KMS-11 (cell line): ENCODE measurements at regions not wholly inside any gene's neighbourhood (a gene's known extent, or its start where the extent isn't known, plus 50 kb on each side); places are given as distances from the start of the nearest gene placed in this dataset.

Experiments used
- H2AFZ ChIP-seq: fragments of 200-600 bp; sonication (generic); 2 replicates; pipeline ENCODE4 v1.6.1; 2016; ENCODE audit warnings: antibody characterized with exemption, mixed run types, low read depth
- H3K27ac ChIP-seq: fragments of 200-600 bp; sonication (generic); 2 replicates; pipeline ENCODE4 v1.6.1; 2016; ENCODE audit warnings: mild to moderate bottlenecking, mixed run types
- H3K27me3 ChIP-seq: fragments of 200-600 bp; sonication (generic); 2 replicates; pipeline ENCODE4 v1.6.1; 2017; ENCODE audit warnings: mild to moderate bottlenecking, low read depth, mixed run types, moderate library complexity; ENCODE audit not compliant: insufficient read depth
- H3K36me3 ChIP-seq: fragments of 200-600 bp; sonication (generic); 2 replicates; pipeline ENCODE4 v1.6.1; 2017; ENCODE audit warnings: mild to moderate bottlenecking, mixed run types; ENCODE audit not compliant: insufficient read depth
- H3K4me1 ChIP-seq: fragments of 200-600 bp; sonication (generic); 2 replicates; pipeline ENCODE4 v1.6.1; 2016; ENCODE audit warnings: mild to moderate bottlenecking, low read depth, mixed run types; ENCODE audit not compliant: poor library complexity, severe bottlenecking
- H3K4me2 ChIP-seq: fragments of 200-600 bp; sonication (generic); 2 replicates; pipeline ENCODE4 v1.7.0; 2016; ENCODE audit warnings: mild to moderate bottlenecking, mixed run types
- H3K4me3 ChIP-seq: fragments of 200-600 bp; sonication (generic); IDR thresholded peaks from 2 replicates; pipeline ENCODE4 v1.6.1; 2017; ENCODE audit warnings: low read depth, low read length, mixed read lengths; ENCODE audit not compliant: insufficient read depth
- H3K79me2 ChIP-seq: fragments of 200-600 bp; sonication (generic); 2 replicates; pipeline ENCODE4 v1.6.1; 2016; ENCODE audit warnings: low read depth, mixed run types; ENCODE audit not compliant: insufficient read depth
- H3K9ac ChIP-seq: fragments of 200-600 bp; sonication (generic); 2 replicates; pipeline ENCODE4 v1.6.1; 2016; ENCODE audit warnings: mild to moderate bottlenecking, mixed run types
- H4K20me1 ChIP-seq: fragments of 200-600 bp; sonication (generic); 2 replicates; pipeline ENCODE4 v1.6.1; 2016; ENCODE audit warnings: mild to moderate bottlenecking, mixed run types; ENCODE audit not compliant: insufficient read depth
- CTCF ChIP-seq: fragments of 200-600 bp; sonication (generic); conservative IDR thresholded peaks from 2 replicates; pipeline ENCODE4 v1.6.1; 2017; ENCODE audit warnings: low read depth, mild to moderate bottlenecking, antibody characterized with exemption, low read length, moderate library complexity, mixed read lengths

GRCh38 chr2:21381421-21381820 lies 257.7 kb downstream of the TDRD15 start:
- Histone ChIP-seq H3K9ac (no peak overlapping the region), H4K20me1 (no peaks in the 10 kb centered on the region), H3K4me3 (no peak overlapping the region), H2AFZ (no peak overlapping the region), H3K36me3 (no peaks in the 10 kb centered on the region), H3K27me3 (no peaks in the 10 kb centered on the region), H3K4me1 (no peaks in the 10 kb centered on the region), H3K27ac (no peak overlapping the region), H3K4me2 (no peak overlapping the region), H3K79me2 (no peaks in the 10 kb centered on the region)
- TF ChIP-seq CTCF, result no peak

DNA sequence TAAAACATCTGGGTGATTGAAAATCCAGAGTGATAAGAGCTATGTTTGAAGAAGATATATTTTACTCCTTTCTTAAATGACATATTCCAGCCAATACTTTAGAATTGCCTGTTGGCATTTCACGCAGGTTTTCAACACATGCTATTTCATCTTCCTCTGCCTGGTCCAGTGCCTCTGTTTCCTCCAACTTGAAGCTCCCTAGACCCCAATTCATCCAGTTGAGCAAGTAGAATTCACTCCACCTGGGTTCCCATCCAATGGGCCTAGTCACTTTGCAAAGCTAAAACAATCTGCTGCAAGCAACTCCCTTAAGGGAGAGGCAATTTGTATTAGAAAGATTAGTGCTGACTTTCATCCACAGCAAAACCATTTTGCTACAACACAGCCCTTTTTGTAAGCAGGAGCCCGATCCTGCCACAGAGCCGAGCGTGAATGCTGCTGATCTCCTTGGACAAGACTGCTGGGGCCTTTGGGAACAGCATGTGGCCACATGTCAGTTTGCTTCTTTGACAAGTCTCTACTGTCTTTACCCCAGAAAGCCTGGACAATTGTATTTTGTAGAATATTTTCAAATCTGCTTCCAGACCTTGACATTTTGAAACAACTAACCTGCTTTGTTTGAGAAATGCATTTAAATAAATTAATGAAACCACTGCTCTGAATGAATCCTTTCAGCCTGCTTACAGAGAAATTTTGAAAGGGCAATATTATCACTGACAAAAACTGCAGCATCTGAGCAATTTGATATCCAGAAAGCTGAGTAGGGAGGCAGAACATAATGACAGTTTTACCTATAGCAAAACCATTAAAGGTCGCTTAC lies 259.1 kb downstream of the TDRD15 start:
- Histone ChIP-seq H3K4me2 (no peak overlapping the region), H3K27ac (no peak overlapping the region), H4K20me1 (no peaks in the 10 kb centered on the region), H3K36me3 (no peaks in the 10 kb centered on the region), H3K9ac (no peak overlapping the region), H2AFZ (no peak overlapping the region), H3K79me2 (no peaks in the 10 kb centered on the region), H3K4me1 (no peaks in the 10 kb centered on the region), H3K4me3 (no peak overlapping the region), H3K27me3 (no peaks in the 10 kb centered on the region)
- TF ChIP-seq CTCF, result no peak

DNA sequence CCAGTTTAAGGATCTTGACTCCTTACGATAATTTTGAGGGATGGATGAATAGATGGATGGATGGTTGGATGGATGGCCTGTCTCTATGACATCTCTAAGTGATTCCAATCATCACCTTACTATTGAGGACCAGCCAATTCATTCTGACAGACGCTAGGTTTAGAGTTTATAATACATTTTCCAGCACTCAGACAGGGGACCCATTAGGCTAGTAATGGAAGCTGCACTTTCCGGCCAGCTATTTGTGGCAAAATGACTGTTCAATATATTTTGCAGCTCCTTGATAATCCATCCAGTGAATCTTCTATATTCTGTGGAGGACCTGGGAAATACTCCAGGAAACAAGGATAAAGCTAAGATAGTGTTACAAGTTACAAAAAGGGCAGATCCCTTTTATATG lies 262.9 kb downstream of the TDRD15 start:
- Histone ChIP-seq H2AFZ (no peak overlapping the region), H3K4me2 (no peak overlapping the region), H3K27ac (no peak overlapping the region), H4K20me1 (no peaks in the 10 kb centered on the region), H3K36me3 (no peaks in the 10 kb centered on the region), H3K9ac (no peak overlapping the region), H3K4me3 (no peak overlapping the region), H3K4me1 (no peaks in the 10 kb centered on the region), H3K79me2 (no peaks in the 10 kb centered on the region), H3K27me3 (no peaks in the 10 kb centered on the region)
- TF ChIP-seq CTCF, result no peak

DNA sequence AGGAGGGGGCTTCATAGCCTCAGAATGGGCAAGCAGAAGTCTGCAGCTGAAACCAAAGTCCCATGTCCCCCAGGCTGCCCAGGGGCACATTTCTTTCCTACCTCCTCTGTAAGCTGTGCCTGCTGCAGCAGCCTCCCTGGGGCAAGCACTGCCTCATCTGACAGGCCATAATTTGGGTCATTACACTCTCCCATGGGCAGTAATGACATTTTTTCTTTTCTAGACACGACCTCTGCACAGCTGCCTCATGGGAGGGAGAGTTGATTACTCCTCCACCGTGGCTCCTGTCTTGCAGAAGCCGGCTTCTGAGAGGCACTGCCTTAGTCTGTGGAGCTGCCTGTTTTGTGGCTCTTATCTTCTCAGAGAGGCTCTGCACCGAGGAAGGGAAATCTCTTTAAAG lies 268.9 kb downstream of the TDRD15 start:
- no peaks in the 10 kb centered on the region for H3K4me1 ChIP-seq
- H3K4me2 ChIP-seq, result no peak overlapping the region
- H2AFZ ChIP-seq, result no peak overlapping the region
- H3K9ac ChIP-seq, result no peak overlapping the region
- no peak overlapping the region for H3K4me3 ChIP-seq
- no peak overlapping the region for H3K27ac ChIP-seq
- H3K79me2 ChIP-seq, result no peaks in the 10 kb centered on the region
- no peaks in the 10 kb centered on the region for H4K20me1 ChIP-seq
- TF ChIP-seq CTCF, result no peak
- no peaks in the 10 kb centered on the region for H3K27me3 ChIP-seq
- H3K36me3 ChIP-seq, result no peaks in the 10 kb centered on the region
